Endodermal cell (in vitro differentiated cells): ENCODE measurements at regions not wholly inside any gene's neighbourhood (a gene's known extent, or its start where the extent isn't known, plus 50 kb on each side); places are given as distances from the start of the nearest gene placed in this dataset.
"Not testable (repeated sequence)": the region's sequence is repeated elsewhere in the genome, so short reads cannot be mapped to it uniquely, and the experiment has no call there.

Experiments used
- DNase-seq: peaks from one replicate; pipeline ENCODE4 v3.0.0-alpha.2; 2017
- H3K27ac ChIP-seq: 2 replicates; pipeline ENCODE4 v1.5.1; 2013; ENCODE audit warnings: mild to moderate bottlenecking, low read depth, low read length, moderate library complexity
- H3K27me3 ChIP-seq: 2 replicates; pipeline ENCODE4 v1.6.1; 2013; ENCODE audit warnings: mild to moderate bottlenecking, low read length, moderate library complexity; ENCODE audit not compliant: insufficient read depth, control insufficient read depth, poor library complexity, severe bottlenecking
- H3K36me3 ChIP-seq: 2 replicates; pipeline ENCODE4 v1.7.0; 2013; ENCODE audit warnings: mild to moderate bottlenecking, low read length, moderate library complexity; ENCODE audit not compliant: control insufficient read depth, insufficient read depth
- H3K4me1 ChIP-seq: one replicate; pipeline ENCODE4 v1.7.0; 2013; ENCODE audit warnings: low read length; ENCODE audit not compliant: control insufficient read depth, insufficient read depth
- H3K4me3 ChIP-seq: 2 replicates; pipeline ENCODE4 v1.5.1; 2013; ENCODE audit warnings: mild to moderate bottlenecking, low read length, moderate library complexity
- H3K9ac ChIP-seq: 2 replicates; pipeline ENCODE4 v1.6.1; 2013; ENCODE audit warnings: mild to moderate bottlenecking, low read length, moderate library complexity; ENCODE audit not compliant: poor library complexity, severe bottlenecking; ENCODE audit errors: extremely low read depth
- H3K9me3 ChIP-seq: 2 replicates; pipeline ENCODE4 v1.6.1; 2013; ENCODE audit warnings: mild to moderate bottlenecking, low read length, moderate library complexity; ENCODE audit not compliant: control insufficient read depth
- H3K27ac Mint-ChIP-seq: 2 replicates; pipeline ENCODE4 v1.8.0; 2020; ENCODE audit warnings: mixed read lengths
- H3K27me3 Mint-ChIP-seq: 2 replicates; pipeline ENCODE4 v1.8.0; 2021; ENCODE audit warnings: mild to moderate bottlenecking, mixed read lengths; ENCODE audit not compliant: insufficient read depth
- H3K36me3 Mint-ChIP-seq: 2 replicates; pipeline ENCODE4 v1.8.0; 2020; ENCODE audit warnings: low read depth, mixed read lengths
- H3K4me1 Mint-ChIP-seq: 2 replicates; pipeline ENCODE4 v1.8.0; 2020; ENCODE audit warnings: mixed read lengths
- H3K4me3 Mint-ChIP-seq: 2 replicates; pipeline ENCODE4 v1.8.0; 2020; ENCODE audit warnings: mild to moderate bottlenecking, moderate library complexity, mixed read lengths
- H3K9me3 Mint-ChIP-seq: 2 replicates; pipeline ENCODE4 v1.8.0; 2020; ENCODE audit warnings: mild to moderate bottlenecking, mixed read lengths
- CTCF ChIP-seq: fragments of 200-600 bp; sonication (generic); conservative IDR thresholded peaks from 2 replicates; pipeline ENCODE4 v1.5.0; 2021; ENCODE audit warnings: antibody characterized with exemption, mild to moderate bottlenecking
- WGBS, 2 experiments: methylation state at CpG; one replicate each; pipeline versions ENCODE4 v1.1.5 to v1.1.7; 2013; ENCODE audit warnings: missing lambda C conversion rate in 2 of 2, mixed read lengths in 1 of 2; ENCODE audit not compliant: insufficient coverage in 1 of 2, insufficient read length in 1 of 2; 5-methylcytosine and 5-hydroxymethylcytosine counted together

- not testable (repeated sequence) for H3K4me1 Mint-ChIP-seq, H3K4me3 Mint-ChIP-seq, H3K36me3 Mint-ChIP-seq, DNase-seq, H3K27me3 ChIP-seq, H3K4me1 ChIP-seq, H3K4me3 ChIP-seq, H3K36me3 ChIP-seq, H3K27ac Mint-ChIP-seq, H3K27me3 Mint-ChIP-seq, H3K9ac ChIP-seq, H3K27ac ChIP-seq
- peaks cover 35% of the 10 kb centered on the region for H3K9me3 ChIP-seq
- peaks cover 73% of the 10 kb centered on the region for H3K9me3 Mint-ChIP-seq
- peak; percentile 60 for TF ChIP-seq CTCF
- 29 to 80% methylated on average over 1 to 2 of the region's 2 CpGs for WGBS, 2 experiments
Observed at GRCh38 chr20:28625112-28625511, 2632.4 kb upstream of the DEFB115 start.

- DNase-seq, H3K4me1 ChIP-seq, H3K27ac ChIP-seq, H3K4me3 Mint-ChIP-seq, H3K27me3 ChIP-seq, H3K27ac Mint-ChIP-seq, H3K36me3 ChIP-seq, H3K9ac ChIP-seq, H3K36me3 Mint-ChIP-seq, H3K4me1 Mint-ChIP-seq, H3K27me3 Mint-ChIP-seq, H3K4me3 ChIP-seq: not testable (repeated sequence)
- 45 to 52% methylated on average over 2 of the region's 2 CpGs for WGBS, 2 experiments
- H3K9me3 Mint-ChIP-seq: peaks cover 53% of the 10 kb centered on the region
- H3K9me3 ChIP-seq: peaks cover 11% of the 10 kb centered on the region
Observed at GRCh38 chr20:28640831-28641230, 2616.6 kb upstream of the DEFB115 start.
